NCI-H526 (cell line): ENCODE measurements at regions not wholly inside any gene's neighbourhood (a gene's known extent, or its start where the extent isn't known, plus 50 kb on each side); places are given as distances from the start of the nearest gene placed in this dataset.

ENCODE experiments used
- DNase-seq, 2 experiments: peaks; one replicate each; lab custom pipeline; 2025; lab: John Stamatoyannopoulos, UW

GRCh38 chr1:29972421-29973053 is 736.2 kb downstream of the PTPRU start:
- DNase-seq: no peak

- DNase-seq: no peak
Observed at GRCh38 chr1:29971703-29972102, 735.4 kb downstream of the PTPRU start.

GRCh38 chr1:29970747-29971325 is 734.5 kb downstream of the PTPRU start:
- no peak for DNase-seq

GRCh38 chr1:29969576-29969975 is 733.3 kb downstream of the PTPRU start:
- DNase-seq: no peak

GRCh38 chr1:29967261-29967660 is 730.9 kb downstream of the PTPRU start:
- no peak for DNase-seq

- no peak for DNase-seq
Observed at GRCh38 chr1:29966526-29967045, 730.3 kb downstream of the PTPRU start.

- DNase-seq: peak; percentile 33 to 74
Observed at GRCh38 chr1:29964718-29965533, 728.6 kb downstream of the PTPRU start.

- no peak for DNase-seq
Observed at GRCh38 chr1:29963946-29964345, 727.6 kb downstream of the PTPRU start.

GRCh38 chr1:29962831-29963247 is 726.5 kb downstream of the PTPRU start:
- no peak for DNase-seq

GRCh38 chr1:29962336-29962735 is 726.0 kb downstream of the PTPRU start:
- DNase-seq: no peak

- no peak for DNase-seq
Observed at GRCh38 chr1:29961293-29962059, 725.2 kb downstream of the PTPRU start.

GRCh38 chr1:29960876-29961275 is 724.6 kb downstream of the PTPRU start:
- DNase-seq: no peak

GRCh38 chr1:29960156-29960755 is 723.9 kb downstream of the PTPRU start:
- DNase-seq: no peak

GRCh38 chr1:29959356-29959755 is 723.0 kb downstream of the PTPRU start:
- DNase-seq: no peak

- DNase-seq: no peak
Observed at GRCh38 chr1:29958271-29958670, 721.9 kb downstream of the PTPRU start.

GRCh38 chr1:29956349-29957030 is 720.2 kb downstream of the PTPRU start:
- no peak for DNase-seq

GRCh38 chr1:29954591-29954990 is 718.3 kb downstream of the PTPRU start:
- no peak for DNase-seq

- no peak for DNase-seq
Observed at GRCh38 chr1:29953961-29954360, 717.6 kb downstream of the PTPRU start.

GRCh38 chr1:29949676-29950075 is 713.4 kb downstream of the PTPRU start:
- no peak for DNase-seq

- DNase-seq: no peak
Observed at GRCh38 chr1:29948581-29948980, 712.3 kb downstream of the PTPRU start.

GRCh38 chr1:29946057-29946456 is 709.7 kb downstream of the PTPRU start:
- DNase-seq: no peak
